MCF 10A (cell line): ENCODE measurements at regions not wholly inside any gene's neighbourhood (a gene's known extent, or its start where the extent isn't known, plus 50 kb on each side); places are given as distances from the start of the nearest gene placed in this dataset.

Source experiments
- BruUV-seq: library from RNA; stranded (reverse); fragments of 400-500 nt; replicated peaks from 2 replicates; lab custom pipeline; 2021; lab: Mats Ljungman, UMichigan
- CTCF ChIA-PET: fragments of 300-600 bp; sonication (Branson Sonifier 250); formaldehyde crosslinking; extraction: SDS; loops from one replicate; lab custom pipeline; 2021; ENCODE audit warnings: antibody characterized with exemption, inconsistent platforms; lab: Yijun Ruan, JAX
- POLR2A ChIA-PET: fragments of 300-600, 350-650 bp; sonication (Branson Sonifier 250); formaldehyde crosslinking; extraction: SDS; loops from one replicate; lab custom pipeline; 2020; ENCODE audit warnings: antibody characterized with exemption, inconsistent platforms; lab: Yijun Ruan, JAX
- DNase-seq: peaks from one replicate; pipeline ENCODE4 v3.0.0-alpha.2; 2018; ENCODE audit not compliant: unreplicated experiment
- H3K27ac Mint-ChIP-seq: one replicate; pipeline ENCODE4 v1.8.0; 2022; ENCODE audit warnings: mild to moderate bottlenecking, low read depth, mixed read lengths; ENCODE audit not compliant: unreplicated experiment
- H3K27me3 Mint-ChIP-seq: one replicate; pipeline ENCODE4 v1.8.0; 2022; ENCODE audit warnings: mixed read lengths; ENCODE audit not compliant: insufficient read depth, unreplicated experiment
- H3K36me3 Mint-ChIP-seq: one replicate; pipeline ENCODE4 v1.8.0; 2022; ENCODE audit warnings: mild to moderate bottlenecking, moderate library complexity, mixed read lengths; ENCODE audit not compliant: insufficient read depth, unreplicated experiment
- H3K4me1 Mint-ChIP-seq: one replicate; pipeline ENCODE4 v1.8.0; 2022; ENCODE audit warnings: mixed read lengths; ENCODE audit not compliant: insufficient read depth, unreplicated experiment
- H3K4me3 Mint-ChIP-seq: one replicate; pipeline ENCODE4 v1.8.0; 2022; ENCODE audit warnings: mild to moderate bottlenecking, moderate library complexity, mixed read lengths; ENCODE audit not compliant: unreplicated experiment
- H3K9me3 Mint-ChIP-seq: one replicate; pipeline ENCODE4 v1.8.0; 2022; ENCODE audit warnings: mixed read lengths; ENCODE audit not compliant: unreplicated experiment
- CTCF ChIP-seq: fragments of 200-600 bp; IDR thresholded peaks from one replicate; pipeline ENCODE4 v1.8.0; 2022; ENCODE audit warnings: antibody characterized with exemption, mild to moderate bottlenecking; ENCODE audit not compliant: unreplicated experiment
- intact Hi-C: fragments of 100-400 bp; cut with micrococcal nuclease; formaldehyde crosslinking; loops from 2 replicates; pipeline ENCODE4 v1.14.1; 2022

DNA sequence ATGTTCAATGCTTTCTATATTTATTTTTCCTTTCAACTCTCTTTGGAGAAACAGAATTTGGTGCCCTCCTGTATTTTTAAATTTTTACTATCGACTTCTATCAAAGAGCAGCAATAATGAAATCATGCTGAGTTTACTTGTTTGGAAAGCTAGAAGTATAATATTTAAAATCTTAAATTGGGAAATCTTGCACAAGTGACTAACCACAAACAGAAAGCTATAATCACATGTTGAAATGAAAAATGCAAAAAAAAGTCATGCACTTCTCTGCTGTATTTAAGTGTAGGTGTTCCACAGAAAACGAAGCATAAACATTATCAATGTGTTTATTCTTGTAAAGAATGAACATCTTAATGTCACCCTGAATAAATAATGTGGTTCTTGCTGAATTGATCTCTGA is 306.1 kb downstream of the PCDH18 start:
- Mint-ChIP-seq H3K4me1 (no peaks in the 10 kb centered on the region), H3K27me3 (no peaks in the 10 kb centered on the region), H3K4me3 (no peak overlapping the region), H3K27ac (no peak overlapping the region), H3K9me3 (no peaks in the 10 kb centered on the region), H3K36me3 (no peaks in the 10 kb centered on the region)
- no peak for DNase-seq
- no peak for TF ChIP-seq CTCF
- POLR2A ChIA-PET = no interaction called here
- CTCF ChIA-PET = interaction anchor here (0.6 to 1.3 kb wide), 9 partner anchors 12 to 1297 kb away, joined by 3 to 5 read pairs (median 3); no protein-coding TSS in a partner anchor
- BruUV-seq = no TSS peak
- intact Hi-C loops = loop anchor here (5.0 kb wide), 1 partner anchor 306 kb away; the partner anchor contains the start of gene PCDH18

DNA sequence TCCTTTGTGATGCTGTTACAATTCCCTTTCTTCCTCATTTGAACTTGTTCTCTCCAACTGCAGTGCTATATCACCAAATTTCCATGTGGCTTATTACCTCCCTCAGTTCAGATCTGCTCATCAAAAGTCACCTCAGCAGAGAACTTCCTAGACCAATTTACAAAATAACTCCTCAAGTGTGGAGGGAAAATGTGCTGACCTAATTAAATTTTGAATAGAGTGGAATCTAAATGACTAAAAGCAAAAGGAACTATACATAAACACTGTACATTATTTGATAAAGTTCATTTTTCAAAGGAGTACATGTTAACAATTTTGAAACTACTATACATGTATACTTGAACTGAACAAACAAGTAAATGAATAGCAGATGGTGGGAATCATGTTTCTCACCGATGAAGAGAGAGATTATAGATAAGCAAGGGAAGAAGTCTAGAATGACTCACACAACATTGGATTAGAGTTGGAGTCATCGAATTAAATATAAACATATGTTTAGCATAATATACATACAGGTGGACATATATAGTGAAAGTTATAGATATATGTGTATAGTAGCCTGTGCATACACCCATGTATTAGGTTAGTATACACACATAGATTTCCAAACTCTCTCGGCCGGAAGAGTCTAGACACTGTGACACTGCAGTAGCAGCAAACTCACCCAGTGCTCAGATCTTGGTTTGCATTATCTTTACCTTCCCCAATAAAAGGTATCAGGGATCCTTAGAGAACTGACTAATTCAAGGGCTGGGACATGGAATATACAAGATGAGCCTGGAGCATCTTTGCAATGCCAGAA is 318.7 kb downstream of the PCDH18 start:
- Mint-ChIP-seq H3K36me3 (no peaks in the 10 kb centered on the region), H3K27ac (no peak overlapping the region), H3K4me3 (no peak overlapping the region), H3K9me3 (no peaks in the 10 kb centered on the region), H3K27me3 (no peaks in the 10 kb centered on the region), H3K4me1 (no peaks in the 10 kb centered on the region)
- no TSS peak for BruUV-seq
- intact Hi-C loops = no loop called here
- CTCF ChIA-PET = no interaction called here
- DNase-seq = no peak
- POLR2A ChIA-PET = interaction anchor here (0.7 kb wide), 1 partner anchor 1491 kb away, joined by 3 read pairs; no protein-coding TSS in a partner anchor
- TF ChIP-seq CTCF = no peak

DNA sequence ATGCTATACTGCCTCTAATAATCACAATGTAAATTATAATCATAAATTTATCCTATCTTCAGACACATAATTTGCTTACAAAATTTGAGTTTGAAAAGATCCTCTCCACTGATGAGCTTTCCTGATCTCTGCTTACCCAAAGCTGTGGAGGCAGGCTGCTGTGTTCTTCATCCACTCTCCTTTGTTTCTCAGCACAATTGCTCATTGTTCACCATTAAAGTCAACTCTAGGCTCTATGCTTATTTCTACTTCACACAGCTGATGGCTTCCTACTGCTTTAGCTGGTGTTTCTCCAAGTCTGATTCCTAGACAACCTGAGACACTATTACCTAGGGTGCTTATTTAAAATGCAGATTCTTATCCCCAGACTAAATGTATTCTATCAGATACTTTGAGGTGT is 319.7 kb downstream of the PCDH18 start:
- POLR2A ChIA-PET = interaction anchor here (0.7 kb wide), 1 partner anchor 1492 kb away, joined by 3 read pairs; no protein-coding TSS in a partner anchor
- Mint-ChIP-seq H3K9me3 (no peaks in the 10 kb centered on the region), H3K27me3 (no peaks in the 10 kb centered on the region), H3K36me3 (no peaks in the 10 kb centered on the region), H3K4me1 (no peaks in the 10 kb centered on the region), H3K27ac (no peak overlapping the region), H3K4me3 (no peak overlapping the region)
- CTCF ChIA-PET = no interaction called here
- intact Hi-C loops = no loop called here
- no peak for TF ChIP-seq CTCF
- BruUV-seq = no TSS peak
- no peak for DNase-seq

GRCh38 chr4:137209240-137209639 is 323.1 kb downstream of the PCDH18 start:
- no peak overlapping the region for H3K4me3 Mint-ChIP-seq
- no peaks in the 10 kb centered on the region for H3K4me1 Mint-ChIP-seq
- CTCF ChIA-PET = no interaction called here
- POLR2A ChIA-PET = no interaction called here
- BruUV-seq = no TSS peak
- DNase-seq = no peak
- no peak for TF ChIP-seq CTCF
- H3K27ac Mint-ChIP-seq = no peak overlapping the region
- H3K27me3 Mint-ChIP-seq = no peaks in the 10 kb centered on the region
- intact Hi-C loops = no loop called here
- H3K36me3 Mint-ChIP-seq = no peaks in the 10 kb centered on the region
- H3K9me3 Mint-ChIP-seq = no peaks in the 10 kb centered on the region
